MCF 10A (cell line): ENCODE measurements at regions not wholly inside any gene's neighbourhood (a gene's known extent, or its start where the extent isn't known, plus 50 kb on each side); places are given as distances from the start of the nearest gene placed in this dataset.
A peak's percentile ranks its signal among the peaks of the same experiment; 100 is the strongest.

ENCODE experiments used
- BruUV-seq: library from RNA; stranded (reverse); fragments of 400-500 nt; replicated peaks from 2 replicates; lab custom pipeline; 2021; lab: Mats Ljungman, UMichigan
- CTCF ChIA-PET: fragments of 300-600 bp; sonication (Branson Sonifier 250); formaldehyde crosslinking; extraction: SDS; loops from one replicate; lab custom pipeline; 2021; ENCODE audit warnings: antibody characterized with exemption, inconsistent platforms; lab: Yijun Ruan, JAX
- POLR2A ChIA-PET: fragments of 300-600, 350-650 bp; sonication (Branson Sonifier 250); formaldehyde crosslinking; extraction: SDS; loops from one replicate; lab custom pipeline; 2020; ENCODE audit warnings: antibody characterized with exemption, inconsistent platforms; lab: Yijun Ruan, JAX
- DNase-seq: peaks from one replicate; pipeline ENCODE4 v3.0.0-alpha.2; 2018; ENCODE audit not compliant: unreplicated experiment
- H3K27ac Mint-ChIP-seq: one replicate; pipeline ENCODE4 v1.8.0; 2022; ENCODE audit warnings: mild to moderate bottlenecking, low read depth, mixed read lengths; ENCODE audit not compliant: unreplicated experiment
- H3K27me3 Mint-ChIP-seq: one replicate; pipeline ENCODE4 v1.8.0; 2022; ENCODE audit warnings: mixed read lengths; ENCODE audit not compliant: insufficient read depth, unreplicated experiment
- H3K36me3 Mint-ChIP-seq: one replicate; pipeline ENCODE4 v1.8.0; 2022; ENCODE audit warnings: mild to moderate bottlenecking, moderate library complexity, mixed read lengths; ENCODE audit not compliant: insufficient read depth, unreplicated experiment
- H3K4me1 Mint-ChIP-seq: one replicate; pipeline ENCODE4 v1.8.0; 2022; ENCODE audit warnings: mixed read lengths; ENCODE audit not compliant: insufficient read depth, unreplicated experiment
- H3K4me3 Mint-ChIP-seq: one replicate; pipeline ENCODE4 v1.8.0; 2022; ENCODE audit warnings: mild to moderate bottlenecking, moderate library complexity, mixed read lengths; ENCODE audit not compliant: unreplicated experiment
- H3K9me3 Mint-ChIP-seq: one replicate; pipeline ENCODE4 v1.8.0; 2022; ENCODE audit warnings: mixed read lengths; ENCODE audit not compliant: unreplicated experiment
- intact Hi-C: fragments of 100-400 bp; cut with micrococcal nuclease; formaldehyde crosslinking; loops from 2 replicates; pipeline ENCODE4 v1.14.1; 2022
- TF ChIP-seq, protein P1 (sequence below): fragments of 200-600 bp; IDR thresholded peaks from one replicate; pipeline ENCODE4 v1.8.0; 2022; ENCODE audit warnings: antibody characterized with exemption, mild to moderate bottlenecking; ENCODE audit not compliant: unreplicated experiment

DNA sequence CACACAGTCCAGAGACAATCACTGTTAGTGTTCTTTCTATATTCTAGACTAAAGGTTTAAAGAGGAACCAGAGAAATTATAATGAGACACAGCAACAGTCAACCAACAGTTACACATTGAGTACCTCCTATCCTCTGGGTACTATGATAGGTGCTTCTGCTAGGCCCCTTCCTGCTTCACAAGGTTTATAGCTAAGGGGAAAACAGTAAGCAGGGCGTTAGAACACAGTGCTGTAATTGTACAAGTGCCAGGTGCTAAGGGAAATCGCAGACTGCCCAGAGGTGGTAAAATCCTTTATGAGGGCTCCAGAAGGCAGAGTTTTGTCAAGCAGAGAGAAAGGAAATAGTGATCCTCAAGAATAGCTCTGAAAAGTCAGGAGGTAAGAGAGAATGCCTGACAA, 297.2 kb upstream of the FAT3 start:
- Mint-ChIP-seq H3K9me3 (no peaks in the 10 kb centered on the region), H3K27me3 (no peaks in the 10 kb centered on the region), H3K4me1 (peaks cover 5% of the 10 kb centered on the region), H3K27ac (no peak overlapping the region), H3K4me3 (no peak overlapping the region), H3K36me3 (no peaks in the 10 kb centered on the region)
- ChIA-PET POLR2A (no interaction called here), CTCF (no interaction called here)
- TF ChIP-seq, protein P1, sequence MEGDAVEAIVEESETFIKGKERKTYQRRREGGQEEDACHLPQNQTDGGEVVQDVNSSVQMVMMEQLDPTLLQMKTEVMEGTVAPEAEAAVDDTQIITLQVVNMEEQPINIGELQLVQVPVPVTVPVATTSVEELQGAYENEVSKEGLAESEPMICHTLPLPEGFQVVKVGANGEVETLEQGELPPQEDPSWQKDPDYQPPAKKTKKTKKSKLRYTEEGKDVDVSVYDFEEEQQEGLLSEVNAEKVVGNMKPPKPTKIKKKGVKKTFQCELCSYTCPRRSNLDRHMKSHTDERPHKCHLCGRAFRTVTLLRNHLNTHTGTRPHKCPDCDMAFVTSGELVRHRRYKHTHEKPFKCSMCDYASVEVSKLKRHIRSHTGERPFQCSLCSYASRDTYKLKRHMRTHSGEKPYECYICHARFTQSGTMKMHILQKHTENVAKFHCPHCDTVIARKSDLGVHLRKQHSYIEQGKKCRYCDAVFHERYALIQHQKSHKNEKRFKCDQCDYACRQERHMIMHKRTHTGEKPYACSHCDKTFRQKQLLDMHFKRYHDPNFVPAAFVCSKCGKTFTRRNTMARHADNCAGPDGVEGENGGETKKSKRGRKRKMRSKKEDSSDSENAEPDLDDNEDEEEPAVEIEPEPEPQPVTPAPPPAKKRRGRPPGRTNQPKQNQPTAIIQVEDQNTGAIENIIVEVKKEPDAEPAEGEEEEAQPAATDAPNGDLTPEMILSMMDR: no peak
- DNase-seq: no peak
- intact Hi-C loops: no loop called here
- BruUV-seq: no TSS peak

DNA sequence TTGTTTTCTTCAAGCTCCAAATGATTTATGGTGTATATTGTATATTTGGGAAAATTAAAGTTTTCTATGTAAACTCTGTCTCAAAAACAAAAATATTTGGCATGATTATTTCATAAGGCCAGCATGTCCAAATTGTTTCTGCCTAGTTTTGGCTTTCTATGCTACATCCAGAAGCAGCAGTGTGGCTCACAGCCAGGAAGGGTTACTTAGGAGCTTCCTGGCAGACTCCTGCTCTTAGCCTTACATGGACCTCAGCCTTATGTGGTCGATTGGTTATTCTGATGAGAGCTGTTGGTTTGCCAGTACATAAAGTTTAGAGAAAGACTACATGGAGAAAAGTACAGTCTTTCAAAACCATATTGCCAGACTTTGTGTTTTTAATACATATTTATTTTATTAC, 297.7 kb upstream of the FAT3 start:
- H3K4me3 Mint-ChIP-seq: no peak overlapping the region
- BruUV-seq: no TSS peak
- no peaks in the 10 kb centered on the region for H3K27me3 Mint-ChIP-seq
- H3K9me3 Mint-ChIP-seq: no peaks in the 10 kb centered on the region
- ChIA-PET POLR2A (interaction anchor here (0.9 kb wide), 1 partner anchor 32 kb away, joined by 4 read pairs; no protein-coding TSS in a partner anchor), CTCF (no interaction called here)
- intact Hi-C loops: no loop called here
- TF ChIP-seq, protein P1: no peak
- no peak for DNase-seq
- peaks cover 7% of the 10 kb centered on the region for H3K4me1 Mint-ChIP-seq
- H3K36me3 Mint-ChIP-seq: no peaks in the 10 kb centered on the region
- no peak overlapping the region for H3K27ac Mint-ChIP-seq

DNA sequence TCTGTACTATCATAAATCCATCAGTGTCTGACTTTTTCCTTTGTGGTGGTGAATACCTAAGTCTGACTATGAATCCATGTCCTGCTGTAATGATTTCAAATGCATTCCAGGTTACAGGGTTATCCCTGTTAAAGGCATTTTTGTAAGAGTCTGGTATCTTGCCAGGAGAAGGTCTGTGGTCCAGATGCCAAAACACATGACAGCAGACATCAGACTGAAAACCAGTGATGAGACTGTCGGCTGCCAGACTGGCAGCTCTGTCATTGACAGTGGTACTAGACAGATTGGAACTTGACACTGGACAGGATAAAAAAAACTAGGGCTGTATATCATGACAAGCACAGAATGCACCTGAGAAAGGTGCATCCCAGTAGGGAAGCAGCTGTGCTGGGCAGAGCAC, 301.8 kb upstream of the FAT3 start:
- no peak for DNase-seq
- H3K4me1 Mint-ChIP-seq: peaks cover 12% of the 10 kb centered on the region
- H3K9me3 Mint-ChIP-seq: no peaks in the 10 kb centered on the region
- POLR2A ChIA-PET: interaction anchor here (0.7 kb wide), 1 partner anchor 254 kb away, joined by 4 read pairs; no protein-coding TSS in a partner anchor
- intact Hi-C loops: no loop called here
- H3K27ac Mint-ChIP-seq: no peak overlapping the region
- CTCF ChIA-PET: no interaction called here
- TF ChIP-seq, protein P1: no peak
- no peak overlapping the region for H3K4me3 Mint-ChIP-seq
- H3K27me3 Mint-ChIP-seq: no peaks in the 10 kb centered on the region
- no TSS peak for BruUV-seq
- no peaks in the 10 kb centered on the region for H3K36me3 Mint-ChIP-seq

DNA sequence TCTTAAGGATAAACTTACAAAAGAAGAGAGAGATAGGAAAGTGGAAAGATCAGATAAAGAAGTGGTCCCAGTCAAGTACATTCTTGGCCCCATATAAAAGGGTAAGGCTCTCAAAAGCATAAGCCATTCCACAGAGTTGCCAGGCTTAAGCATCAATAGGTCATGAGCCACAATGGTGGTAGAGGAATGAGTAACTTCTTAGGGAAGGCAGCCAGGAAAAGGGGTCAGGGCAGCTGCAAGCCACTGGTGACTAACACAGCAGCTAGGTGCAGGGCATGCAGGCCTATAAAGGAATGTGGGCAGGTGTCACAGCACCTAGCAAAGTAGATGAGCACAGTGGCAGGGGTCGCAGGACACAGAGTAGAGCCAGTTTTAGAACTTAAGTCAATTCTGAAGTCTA, 302.6 kb upstream of the FAT3 start:
- H3K27ac Mint-ChIP-seq: no peak overlapping the region
- intact Hi-C loops: no loop called here
- H3K36me3 Mint-ChIP-seq: no peaks in the 10 kb centered on the region
- TF ChIP-seq, protein P1: no peak
- H3K27me3 Mint-ChIP-seq: no peaks in the 10 kb centered on the region
- ChIA-PET CTCF (no interaction called here), POLR2A (no interaction called here)
- H3K4me3 Mint-ChIP-seq: no peak overlapping the region
- no TSS peak for BruUV-seq
- peaks cover 12% of the 10 kb centered on the region for H3K4me1 Mint-ChIP-seq
- DNase-seq: peak; percentile 62
- no peaks in the 10 kb centered on the region for H3K9me3 Mint-ChIP-seq
